Osteocyte (in vitro differentiated cells): ENCODE measurements at regions not wholly inside any gene's neighbourhood (a gene's known extent, or its start where the extent isn't known, plus 50 kb on each side); places are given as distances from the start of the nearest gene placed in this dataset.
"Not testable (repeated sequence)": the region's sequence is repeated elsewhere in the genome, so short reads cannot be mapped to it uniquely, and the experiment has no call there.

Source experiments
- DNase-seq: peaks from one replicate; pipeline ENCODE4 v3.0.0; 2021; ENCODE audit warnings: mixed read lengths; ENCODE audit not compliant: unreplicated experiment; ENCODE audit errors: extremely low spot score
- H3K27ac Mint-ChIP-seq: one replicate; pipeline ENCODE4 v1.8.0; 2021; ENCODE audit warnings: mild to moderate bottlenecking, mixed read lengths; ENCODE audit not compliant: unreplicated experiment
- H3K27me3 Mint-ChIP-seq: one replicate; pipeline ENCODE4 v1.8.0; 2021; ENCODE audit warnings: mixed read lengths; ENCODE audit not compliant: unreplicated experiment
- H3K36me3 Mint-ChIP-seq: one replicate; pipeline ENCODE4 v1.8.0; 2021; ENCODE audit warnings: mixed read lengths; ENCODE audit not compliant: unreplicated experiment
- H3K4me1 Mint-ChIP-seq: one replicate; pipeline ENCODE4 v1.8.0; 2021; ENCODE audit warnings: mixed read lengths; ENCODE audit not compliant: unreplicated experiment
- H3K4me3 Mint-ChIP-seq: one replicate; pipeline ENCODE4 v1.8.0; 2021; ENCODE audit warnings: mild to moderate bottlenecking, moderate library complexity, mixed read lengths; ENCODE audit not compliant: unreplicated experiment
- H3K9me3 Mint-ChIP-seq: one replicate; pipeline ENCODE4 v1.8.0; 2021; ENCODE audit warnings: mixed read lengths; ENCODE audit not compliant: unreplicated experiment
- CTCF ChIP-seq: fragments of 200-600 bp; sonication (generic); IDR thresholded peaks from 2 replicates; pipeline ENCODE4 v1.5.0; 2021; ENCODE audit warnings: antibody characterized with exemption, mild to moderate bottlenecking, moderate library complexity

DNA sequence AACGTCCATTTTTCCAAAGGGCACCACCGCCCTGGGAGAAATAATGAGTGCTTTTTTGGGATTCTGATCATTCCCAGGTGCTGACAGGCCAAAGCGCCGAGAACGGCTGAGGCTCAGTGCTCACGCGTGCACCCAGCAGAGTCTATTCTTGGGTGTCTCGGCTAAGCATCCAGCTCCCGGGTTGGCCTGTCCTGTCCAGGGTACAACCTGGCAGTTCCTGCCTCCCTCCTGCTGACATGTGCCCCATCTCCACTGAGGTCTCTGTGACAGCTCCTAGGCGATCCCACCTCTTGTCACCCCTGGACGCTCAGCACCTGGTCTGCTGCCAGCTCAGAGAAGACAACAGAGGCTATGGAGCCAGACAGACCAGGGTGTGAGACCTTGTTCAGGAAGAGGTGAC, 684.5 kb downstream of the PTPRU start:
- Mint-ChIP-seq H3K27me3 (no peaks in the 10 kb centered on the region), H3K4me3 (no peak overlapping the region), H3K27ac (no peak overlapping the region), H3K9me3 (no peaks in the 10 kb centered on the region), H3K36me3 (no peaks in the 10 kb centered on the region), H3K4me1 (no peaks in the 10 kb centered on the region)
- TF ChIP-seq CTCF = no peak
- DNase-seq = no peak

DNA sequence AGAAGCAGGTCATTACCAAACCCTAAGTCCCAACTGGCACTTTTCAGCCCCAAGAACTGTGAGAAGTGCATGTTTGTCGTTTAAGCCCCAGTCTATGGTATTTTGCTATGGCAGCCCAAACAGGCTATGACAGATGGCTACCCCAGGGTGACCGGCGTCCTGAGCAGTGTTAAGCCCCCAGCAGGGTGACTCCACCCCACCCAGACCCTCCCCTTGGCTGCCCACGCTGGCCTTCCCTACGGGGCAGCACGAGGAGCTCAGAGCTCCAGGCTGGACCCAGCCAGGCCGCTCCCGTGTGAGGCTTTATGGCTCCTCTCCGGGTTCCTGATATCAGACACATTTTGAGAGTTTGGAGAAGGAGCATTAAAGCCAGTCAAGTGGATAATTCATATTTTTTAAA, 684.0 kb downstream of the PTPRU start:
- H3K27me3 Mint-ChIP-seq = no peaks in the 10 kb centered on the region

DNA sequence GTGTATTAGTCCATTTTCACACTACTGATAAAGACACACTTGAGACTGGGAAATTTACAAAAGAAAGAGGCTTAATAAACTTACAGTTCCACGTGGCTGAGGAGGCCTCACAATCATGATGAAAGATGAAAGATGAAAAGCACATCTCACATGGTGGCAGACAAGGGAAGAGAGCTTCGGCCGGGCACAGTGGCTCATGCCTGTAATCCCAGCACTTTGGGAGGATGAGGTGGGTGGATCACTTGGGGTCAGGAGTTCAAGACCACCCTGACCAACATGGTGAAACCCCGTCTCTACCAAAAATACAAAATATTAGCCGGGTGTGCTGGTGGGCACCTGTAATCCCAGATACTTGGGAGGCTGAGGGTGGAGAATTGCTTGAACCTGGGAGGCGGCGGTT, 682.7 kb downstream of the PTPRU start:
- not testable (repeated sequence) for H3K27ac Mint-ChIP-seq, DNase-seq, H3K9me3 Mint-ChIP-seq, H3K27me3 Mint-ChIP-seq, H3K4me1 Mint-ChIP-seq, H3K4me3 Mint-ChIP-seq, H3K36me3 Mint-ChIP-seq

More for the DNA sequence above, 684.0 kb downstream of the PTPRU start:
- Mint-ChIP-seq H3K27ac (no peak overlapping the region), H3K36me3 (no peaks in the 10 kb centered on the region), H3K4me3 (no peak overlapping the region), H3K9me3 (no peaks in the 10 kb centered on the region), H3K4me1 (no peaks in the 10 kb centered on the region)
- DNase-seq = no peak
- no peak for TF ChIP-seq CTCF

GRCh38 chr1:29916656-29917369, 680.5 kb downstream of the PTPRU start:
- no peaks in the 10 kb centered on the region for H3K9me3 Mint-ChIP-seq
- no peaks in the 10 kb centered on the region for H3K36me3 Mint-ChIP-seq
- no peaks in the 10 kb centered on the region for H3K4me1 Mint-ChIP-seq
- no peak overlapping the region for H3K4me3 Mint-ChIP-seq
- no peaks in the 10 kb centered on the region for H3K27me3 Mint-ChIP-seq
- no peak for TF ChIP-seq CTCF
- no peak for DNase-seq
- H3K27ac Mint-ChIP-seq = no peak overlapping the region

- Mint-ChIP-seq H3K4me1 (no peaks in the 10 kb centered on the region), H3K27ac (no peak overlapping the region), H3K27me3 (no peaks in the 10 kb centered on the region), H3K9me3 (no peaks in the 10 kb centered on the region), H3K36me3 (no peaks in the 10 kb centered on the region), H3K4me3 (no peak overlapping the region)
- no peak for TF ChIP-seq CTCF
- no peak for DNase-seq
Measured at GRCh38 chr1:29914936-29915335, 678.6 kb downstream of the PTPRU start.
